ENCODE measurements at regions not wholly inside any gene's neighbourhood (a gene's known extent, or its start where the extent isn't known, plus 50 kb on each side); places are given as distances from the start of the nearest gene placed in this dataset.

GRCh38 chr18:70600225-70600925, 311.5 kb downstream of the SOCS6 start:
- no peak overlapping the region for H3K4me3 ChIP-seq (ENCODE audit: control insufficient read depth in 2 of 3, extremely low read depth in 1 of 3, insufficient read depth in 2 of 3, low read depth in 1 of 3, low read length in 3 of 3)

DNA sequence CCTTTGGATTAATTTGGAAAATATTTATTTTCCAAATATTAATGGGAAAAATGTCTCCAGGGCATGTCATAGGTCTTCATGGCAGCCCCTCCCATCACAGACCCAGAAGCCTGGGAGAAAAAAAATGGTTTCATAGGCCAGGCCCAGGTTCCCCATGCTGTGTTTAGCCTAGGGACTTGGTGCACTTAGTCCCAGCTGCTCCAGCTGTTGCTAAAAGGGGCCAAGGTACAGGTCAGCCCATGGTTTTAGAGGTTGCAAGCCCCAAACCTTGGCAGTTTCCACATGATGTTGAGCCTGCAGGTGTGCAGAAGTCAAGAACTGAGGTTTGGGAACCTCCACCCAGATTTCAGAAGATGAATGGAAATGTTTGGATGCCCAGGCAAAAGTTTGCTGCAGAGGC, 309.6 kb downstream of the SOCS6 start:
- Histone ChIP-seq H3K36me3 (ENCODE audit: control insufficient read depth in 2 of 2, extremely low read depth in 1 of 2, insufficient read depth in 2 of 2, low read length in 2 of 2) (no peaks in the 10 kb centered on the region), H3K4me2 (ENCODE audit: control insufficient read depth, extremely low read depth, insufficient read depth, low read depth, low read length) (no peak overlapping the region), H3K9ac (ENCODE audit: control insufficient read depth, extremely low read depth, insufficient read depth, low read length) (no peak overlapping the region), H2AFZ (ENCODE audit: control insufficient read depth, low read length) (no peak overlapping the region), H3K27me3 (ENCODE audit: control insufficient read depth, extremely low read depth, insufficient read depth, low read length) (no peaks in the 10 kb centered on the region), H3K9me3 (ENCODE audit: control insufficient read depth, low read depth, low read length) (no peaks in the 10 kb centered on the region), H3K4me1 (ENCODE audit: control insufficient read depth, extremely low read depth, insufficient read depth, low read length) (no peaks in the 10 kb centered on the region), H3K4me3 (ENCODE audit: control insufficient read depth in 2 of 3, extremely low read depth in 1 of 3, insufficient read depth in 2 of 3, low read depth in 1 of 3, low read length in 3 of 3) (no peak overlapping the region), H4K20me1 (ENCODE audit: control insufficient read depth, extremely low read depth, insufficient read depth, low read length) (no peaks in the 10 kb centered on the region), H3K9me1 (ENCODE audit: control insufficient read depth, extremely low read depth, insufficient read depth, low read length) (no peaks in the 10 kb centered on the region), H3K79me2 (ENCODE audit: control insufficient read depth, insufficient read depth, low read length) (no peaks in the 10 kb centered on the region), H3K27ac (ENCODE audit: control insufficient read depth, insufficient read depth, low read length) (no peak overlapping the region)
- DNase-seq (ENCODE audit: low read depth, low spot score), result no peak
- FAIRE-seq, result no peak
- dilution Hi-C loops (cut with MboI; ENCODE audit: extremely low pct_ligation_motif_present, low sequenced_read_pairs), result no loop called here
- TF ChIP-seq EZH2 (IDR thresholded peaks at IDR 0.05; ENCODE audit: low read length), result no peak

More at GRCh38 chr18:70600225-70600925, 311.5 kb downstream of the SOCS6 start:
- DNase-seq (ENCODE audit: low read depth, low spot score), result no peak
- Histone ChIP-seq H3K36me3 (ENCODE audit: control insufficient read depth in 2 of 2, extremely low read depth in 1 of 2, insufficient read depth in 2 of 2, low read length in 2 of 2) (no peaks in the 10 kb centered on the region), H3K27ac (ENCODE audit: control insufficient read depth, insufficient read depth, low read length) (no peak overlapping the region), H3K9me3 (ENCODE audit: control insufficient read depth, low read depth, low read length) (no peaks in the 10 kb centered on the region), H3K4me2 (ENCODE audit: control insufficient read depth, extremely low read depth, insufficient read depth, low read depth, low read length) (no peak overlapping the region), H3K9me1 (ENCODE audit: control insufficient read depth, extremely low read depth, insufficient read depth, low read length) (no peaks in the 10 kb centered on the region), H3K27me3 (ENCODE audit: control insufficient read depth, extremely low read depth, insufficient read depth, low read length) (no peaks in the 10 kb centered on the region), H2AFZ (ENCODE audit: control insufficient read depth, low read length) (no peak overlapping the region), H3K9ac (ENCODE audit: control insufficient read depth, extremely low read depth, insufficient read depth, low read length) (no peak overlapping the region), H3K79me2 (ENCODE audit: control insufficient read depth, insufficient read depth, low read length) (no peaks in the 10 kb centered on the region), H3K4me1 (ENCODE audit: control insufficient read depth, extremely low read depth, insufficient read depth, low read length) (no peaks in the 10 kb centered on the region), H4K20me1 (ENCODE audit: control insufficient read depth, extremely low read depth, insufficient read depth, low read length) (no peaks in the 10 kb centered on the region)
- TF ChIP-seq EZH2 (IDR thresholded peaks at IDR 0.05; ENCODE audit: low read length) (no peak), CTCF (optimal IDR thresholded peaks at IDR 0.05 in 1 of 3, IDR thresholded peaks at IDR 0.05 in 1 of 3, conservative IDR thresholded peaks at IDR 0.05 in 1 of 3; ENCODE audit: extremely low read depth in 1 of 3, insufficient read depth in 2 of 3, low read length in 3 of 3) (no peak)
- FAIRE-seq, result no peak
- dilution Hi-C loops (cut with MboI; ENCODE audit: extremely low pct_ligation_motif_present, low sequenced_read_pairs), result no loop called here

DNA sequence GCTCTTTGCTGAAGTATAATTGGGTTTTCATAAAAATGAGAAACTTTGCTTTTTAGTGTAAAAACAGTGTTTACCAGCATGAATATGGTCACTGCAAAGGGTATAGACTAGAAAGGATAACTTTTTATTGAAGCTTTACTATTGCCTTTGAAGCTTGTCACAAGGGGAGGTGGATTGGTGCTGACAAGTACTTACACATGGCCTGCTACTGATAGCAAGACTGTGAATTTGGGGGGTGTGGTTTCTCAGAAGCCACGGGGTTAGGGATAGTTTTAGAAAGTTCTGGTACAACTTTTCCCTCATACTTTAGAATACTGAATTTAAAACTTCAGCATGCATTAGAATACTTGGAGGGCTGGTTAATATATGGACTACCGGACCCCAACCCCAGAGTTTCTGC, 294.1 kb downstream of the SOCS6 start:
- H3K4me2 ChIP-seq (ENCODE audit: control insufficient read depth, extremely low read depth, insufficient read depth, low read depth, low read length), result no peak overlapping the region
- no peaks in the 10 kb centered on the region for H4K20me1 ChIP-seq (ENCODE audit: control insufficient read depth, extremely low read depth, insufficient read depth, low read length)
- no peaks in the 10 kb centered on the region for H3K79me2 ChIP-seq (ENCODE audit: control insufficient read depth, insufficient read depth, low read length)
- TF ChIP-seq CTCF (optimal IDR thresholded peaks at IDR 0.05 in 1 of 3, IDR thresholded peaks at IDR 0.05 in 1 of 3, conservative IDR thresholded peaks at IDR 0.05 in 1 of 3; ENCODE audit: extremely low read depth in 1 of 3, insufficient read depth in 2 of 3, low read length in 3 of 3) (no peak), EZH2 (IDR thresholded peaks at IDR 0.05; ENCODE audit: low read length) (no peak)
- H3K9me3 ChIP-seq (ENCODE audit: control insufficient read depth, low read depth, low read length), result no peaks in the 10 kb centered on the region
- no peak overlapping the region for H3K27ac ChIP-seq (ENCODE audit: control insufficient read depth, insufficient read depth, low read length)
- dilution Hi-C loops (cut with MboI; ENCODE audit: extremely low pct_ligation_motif_present, low sequenced_read_pairs), result no loop called here
- no peaks in the 10 kb centered on the region for H3K36me3 ChIP-seq (ENCODE audit: control insufficient read depth in 2 of 2, extremely low read depth in 1 of 2, insufficient read depth in 2 of 2, low read length in 2 of 2)
- H3K4me1 ChIP-seq (ENCODE audit: control insufficient read depth, extremely low read depth, insufficient read depth, low read length), result no peaks in the 10 kb centered on the region
- DNase-seq (ENCODE audit: low read depth, low spot score) (no peak), FAIRE-seq (no peak)
- no peaks in the 10 kb centered on the region for H3K9me1 ChIP-seq (ENCODE audit: control insufficient read depth, extremely low read depth, insufficient read depth, low read length)
- no peak overlapping the region for H3K4me3 ChIP-seq (ENCODE audit: control insufficient read depth in 2 of 3, extremely low read depth in 1 of 3, insufficient read depth in 2 of 3, low read depth in 1 of 3, low read length in 3 of 3)
- no peak overlapping the region for H3K9ac ChIP-seq (ENCODE audit: control insufficient read depth, extremely low read depth, insufficient read depth, low read length)
- no peak overlapping the region for H2AFZ ChIP-seq (ENCODE audit: control insufficient read depth, low read length)
- H3K27me3 ChIP-seq (ENCODE audit: control insufficient read depth, extremely low read depth, insufficient read depth, low read length), result no peaks in the 10 kb centered on the region
